HEK293 (cell line): ENCODE measurements at regions not wholly inside any gene's neighbourhood (a gene's known extent, or its start where the extent isn't known, plus 50 kb on each side); places are given as distances from the start of the nearest gene placed in this dataset.

Experiments
- CTCF ChIA-PET: fragments of 350-600 bp; formaldehyde crosslinking; extraction: SDS; loops from one replicate; lab custom pipeline; 2021; ENCODE audit warnings: antibody characterized with exemption; lab: Yijun Ruan, JAX
- POLR2A ChIA-PET: fragments of 300-600 bp; formaldehyde crosslinking; extraction: SDS; loops from one replicate; lab custom pipeline; 2020; ENCODE audit warnings: antibody characterized with exemption, inconsistent platforms; lab: Yijun Ruan, JAX
- H3K27ac ChIP-seq: fragments of 200-500 bp; sonication (Bioruptor generic); 2 replicates; pipeline ENCODE4 v1.5.1; 2014; ENCODE audit warnings: low read depth, low read length, control low read depth, inconsistent platforms; ENCODE audit errors: extremely low read depth
- H3K36me3 ChIP-seq, 2 experiments: fragments of 200-500 bp in 1 of 2; sonication (Bioruptor generic) in 1 of 2; 1 replicate in 1 of 2; 2 replicates in 1 of 2; pipeline ENCODE4 v1.5.1; 2014 to 2017; ENCODE audit warnings: inconsistent platforms in 2 of 2, low read length in 2 of 2; ENCODE audit not compliant: control insufficient read depth in 2 of 2, insufficient read depth in 1 of 2
- H3K4me1 ChIP-seq: fragments of 200-500 bp; sonication (Bioruptor generic); 2 replicates; pipeline ENCODE4 v1.5.1; 2014; ENCODE audit warnings: mild to moderate bottlenecking, low read length, inconsistent platforms; ENCODE audit not compliant: control insufficient read depth, insufficient read depth
- H3K4me3 ChIP-seq: 2 replicates; pipeline ENCODE4 v1.5.1; 2011; ENCODE audit warnings: low read depth, mild to moderate bottlenecking, control low read depth, low read length, moderate library complexity
- H3K9me3 ChIP-seq: fragments of 200-500 bp; sonication (Bioruptor generic); 2 replicates; pipeline ENCODE4 v1.5.1; 2014; ENCODE audit warnings: low read depth, low read length, inconsistent platforms; ENCODE audit not compliant: control insufficient read depth, insufficient read depth
- HOXD13 ChIP-seq: sonication (generic); formaldehyde crosslinking; IDR thresholded peaks from 2 replicates; pipeline ENCODE4 v1.8.0; 2022; ENCODE audit warnings: missing genetic modification reagents, borderline replicate concordance
- IKZF3 ChIP-seq: fragments of 450-650 bp; IDR thresholded peaks from 2 replicates; pipeline ENCODE4 v1.5.0; 2018; ENCODE audit warnings: missing biosample characterization, mild to moderate bottlenecking, missing genetic modification characterization, moderate library complexity
- RBAK ChIP-seq: fragments of 450-650 bp; formaldehyde crosslinking; IDR thresholded peaks from 2 replicates; pipeline ENCODE4 v1.5.1; 2016; ENCODE audit warnings: missing biosample characterization, missing genetic modification characterization
- ZNF132 ChIP-seq: fragments of 450-650 bp; formaldehyde crosslinking; IDR thresholded peaks from 2 replicates; pipeline ENCODE4 v1.5.1; 2017; ENCODE audit warnings: missing biosample characterization, missing genetic modification characterization, borderline replicate concordance
- ZNF157 ChIP-seq: fragments of 450-650 bp; formaldehyde crosslinking; IDR thresholded peaks from 2 replicates; pipeline ENCODE4 v1.5.1; 2016; ENCODE audit warnings: missing biosample characterization, missing genetic modification characterization
- ZNF214 ChIP-seq: fragments of 450-650 bp; formaldehyde crosslinking; IDR thresholded peaks from 2 replicates; pipeline ENCODE4 v1.5.1; 2017; ENCODE audit warnings: missing biosample characterization, mild to moderate bottlenecking, missing genetic modification characterization, borderline replicate concordance
- ZNF274 ChIP-seq, 2 experiments: fragments of 200-500 bp in 1 of 2; fragments of 450-650 bp in 1 of 2; sonication (Bioruptor generic) in 1 of 2; formaldehyde crosslinking in 1 of 2; IDR thresholded peaks; 2 replicates each; pipeline versions ENCODE4 v1.5.1 to v1.6.1; 2014 to 2016; ENCODE audit warnings: borderline replicate concordance in 1 of 2, inconsistent platforms in 1 of 2, low read length in 1 of 2, missing biosample characterization in 1 of 2, missing genetic modification characterization in 1 of 2
- ZNF341 ChIP-seq: fragments of 450-650 bp; formaldehyde crosslinking; IDR thresholded peaks from 2 replicates; pipeline ENCODE4; 2016; ENCODE audit warnings: low read depth, missing biosample characterization, missing genetic modification characterization
- ZNF366 ChIP-seq: fragments of 450-650 bp; formaldehyde crosslinking; conservative IDR thresholded peaks from 2 replicates; pipeline ENCODE4 v1.5.1; 2016; ENCODE audit warnings: missing biosample characterization, missing genetic modification characterization
- ZNF394 ChIP-seq: fragments of 450-650 bp; formaldehyde crosslinking; IDR thresholded peaks from 2 replicates; pipeline ENCODE4 v1.5.1; 2016; ENCODE audit warnings: missing biosample characterization, missing genetic modification characterization, mild to moderate bottlenecking, moderate library complexity, borderline replicate concordance
- ZNF433 ChIP-seq: fragments of 450-650 bp; formaldehyde crosslinking; IDR thresholded peaks from 2 replicates; pipeline ENCODE4 v1.5.1; 2016; ENCODE audit warnings: missing biosample characterization, missing genetic modification characterization, low read depth
- ZNF501 ChIP-seq: fragments of 450-650 bp; formaldehyde crosslinking; IDR thresholded peaks from 2 replicates; pipeline ENCODE4 v1.5.1; 2016; ENCODE audit warnings: missing biosample characterization, missing genetic modification characterization
- ZNF677 ChIP-seq: fragments of 450-650 bp; IDR thresholded peaks from 2 replicates; pipeline ENCODE4 v1.5.0; 2018; ENCODE audit warnings: missing biosample characterization, mild to moderate bottlenecking, missing genetic modification characterization, moderate library complexity
- ZNF776 ChIP-seq: fragments of 450-650 bp; formaldehyde crosslinking; IDR thresholded peaks from 2 replicates; pipeline ENCODE4 v1.5.0; 2017; ENCODE audit warnings: missing biosample characterization, missing genetic modification characterization, borderline replicate concordance
- ZSCAN16 ChIP-seq: fragments of 450-650 bp; formaldehyde crosslinking; IDR thresholded peaks from 2 replicates; pipeline ENCODE4 v1.5.1; 2016; ENCODE audit warnings: missing biosample characterization, missing genetic modification characterization
- TF ChIP-seq, protein P1 (sequence below): fragments of 450-650 bp; formaldehyde crosslinking; IDR thresholded peaks from 2 replicates; pipeline ENCODE4 v1.5.1; 2016; ENCODE audit warnings: missing biosample characterization, missing genetic modification characterization, borderline replicate concordance
- TF ChIP-seq, protein P2 (sequence below): fragments of 450-650 bp; formaldehyde crosslinking; IDR thresholded peaks from 2 replicates; pipeline ENCODE4 v1.5.1; 2017; ENCODE audit warnings: missing biosample characterization, mild to moderate bottlenecking, missing genetic modification characterization, moderate library complexity
- TF ChIP-seq, protein P3 (sequence below): fragments of 450-650 bp; formaldehyde crosslinking; IDR thresholded peaks from 2 replicates; pipeline ENCODE4 v1.5.1; 2017; ENCODE audit warnings: missing biosample characterization, missing genetic modification characterization
- TF ChIP-seq, protein P4 (sequence below): sonication (generic); formaldehyde crosslinking; IDR thresholded peaks from 2 replicates; pipeline ENCODE4 v1.8.1; 2022; ENCODE audit warnings: mild to moderate bottlenecking, moderate library complexity, missing genetic modification reagents
- TF ChIP-seq, protein P5 (sequence below): fragments of 450-650 bp; formaldehyde crosslinking; optimal IDR thresholded peaks from 2 replicates; pipeline ENCODE3; 2016; ENCODE audit warnings: missing biosample characterization, mild to moderate bottlenecking, missing genetic modification characterization

DNA sequence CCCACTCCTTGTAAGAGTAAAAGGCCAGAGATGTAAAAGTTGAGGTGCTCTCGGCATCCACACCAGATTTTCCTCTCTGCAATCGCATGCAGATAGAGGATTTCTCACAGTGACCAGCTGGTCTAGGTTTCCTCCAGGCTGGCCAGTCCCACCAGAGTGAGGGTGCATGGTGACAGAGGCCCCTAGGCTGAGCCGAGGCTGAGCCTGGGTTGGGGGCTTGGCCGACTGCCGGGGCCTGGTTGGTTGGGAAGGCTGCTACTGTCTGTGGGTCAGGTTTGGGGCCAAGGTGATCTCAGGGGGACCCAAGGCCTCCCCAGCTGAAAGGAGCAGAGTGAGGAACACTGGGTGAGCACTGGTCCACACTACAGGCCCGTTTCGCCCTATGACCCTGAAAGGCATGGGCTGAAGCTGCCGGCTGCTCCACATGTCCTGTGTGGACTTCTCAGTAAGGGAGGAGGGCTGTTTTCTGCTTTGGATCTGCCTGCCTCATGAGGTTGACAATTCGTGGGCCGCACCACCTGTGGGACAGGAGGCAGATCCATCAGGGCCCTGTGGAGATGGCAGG, 400.8 kb upstream of the IRX4 start:
- no peak for TF ChIP-seq ZNF341 (tag by site-specific recombination)
- no peak for TF ChIP-seq ZNF157 (tag by site-specific recombination)
- TF ChIP-seq ZSCAN16 (tag by site-specific recombination): no peak
- no peak for TF ChIP-seq HOXD13 (CRISPR knock-in tag)
- no peak for TF ChIP-seq ZNF366 (tag by site-specific recombination)
- no peak for TF ChIP-seq ZNF132 (tag by site-specific recombination)
- ChIA-PET CTCF (no interaction called here), POLR2A (no interaction called here)
- Histone ChIP-seq H3K9me3 (no peaks in the 10 kb centered on the region), H3K36me3 (no peaks in the 10 kb centered on the region), H3K4me3 (no peak overlapping the region), H3K27ac (no peak overlapping the region), H3K4me1 (no peaks in the 10 kb centered on the region)

DNA sequence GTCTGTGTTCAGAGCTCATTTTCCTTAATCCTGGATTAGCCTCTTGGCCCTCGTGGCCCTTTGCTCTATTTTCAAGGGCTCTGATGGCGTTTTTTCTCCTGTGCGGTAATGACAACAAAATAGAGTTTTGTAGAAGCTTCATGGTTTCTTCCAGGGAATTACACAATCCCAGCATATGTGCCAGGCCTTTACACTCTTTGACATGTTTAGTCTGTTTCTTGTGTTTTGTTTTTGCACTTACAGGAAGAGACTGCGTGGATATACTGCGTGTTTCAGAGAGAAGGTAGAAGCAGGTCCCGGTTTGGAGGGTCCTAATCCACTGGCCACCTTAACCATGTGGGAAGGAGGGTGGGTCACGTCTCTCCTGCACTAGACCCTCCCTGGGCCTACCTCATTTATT, 400.2 kb upstream of the IRX4 start:
- Histone ChIP-seq H3K27ac (no peak overlapping the region), H3K9me3 (no peaks in the 10 kb centered on the region), H3K36me3 (no peaks in the 10 kb centered on the region), H3K4me1 (no peaks in the 10 kb centered on the region), H3K4me3 (no peak overlapping the region)
- ChIA-PET CTCF (no interaction called here), POLR2A (no interaction called here)
- TF ChIP-seq RBAK (no peak), ZNF433 (tag by site-specific recombination) (no peak), ZNF394 (no peak), ZNF214 (no peak), ZNF274 (IDR thresholded peaks at IDR 0.05; ENCODE audit: low read length) (no peak), ZNF274 (tag by site-specific recombination; IDR thresholded peaks at IDR 0.05; ENCODE audit: borderline replicate concordance) (no peak), ZNF501 (tag by site-specific recombination) (no peak), IKZF3 (tag by site-specific recombination) (no peak), ZNF677 (no peak), ZNF776 (tag by site-specific recombination) (no peak)
- TF ChIP-seq, protein P1, sequence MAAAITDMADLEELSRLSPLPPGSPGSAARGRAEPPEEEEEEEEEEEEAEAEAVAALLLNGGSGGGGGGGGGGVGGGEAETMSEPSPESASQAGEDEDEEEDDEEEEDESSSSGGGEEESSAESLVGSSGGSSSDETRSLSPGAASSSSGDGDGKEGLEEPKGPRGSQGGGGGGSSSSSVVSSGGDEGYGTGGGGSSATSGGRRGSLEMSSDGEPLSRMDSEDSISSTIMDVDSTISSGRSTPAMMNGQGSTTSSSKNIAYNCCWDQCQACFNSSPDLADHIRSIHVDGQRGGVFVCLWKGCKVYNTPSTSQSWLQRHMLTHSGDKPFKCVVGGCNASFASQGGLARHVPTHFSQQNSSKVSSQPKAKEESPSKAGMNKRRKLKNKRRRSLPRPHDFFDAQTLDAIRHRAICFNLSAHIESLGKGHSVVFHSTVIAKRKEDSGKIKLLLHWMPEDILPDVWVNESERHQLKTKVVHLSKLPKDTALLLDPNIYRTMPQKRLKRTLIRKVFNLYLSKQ (tag by site-specific recombination): no peak
- TF ChIP-seq, protein P2, sequence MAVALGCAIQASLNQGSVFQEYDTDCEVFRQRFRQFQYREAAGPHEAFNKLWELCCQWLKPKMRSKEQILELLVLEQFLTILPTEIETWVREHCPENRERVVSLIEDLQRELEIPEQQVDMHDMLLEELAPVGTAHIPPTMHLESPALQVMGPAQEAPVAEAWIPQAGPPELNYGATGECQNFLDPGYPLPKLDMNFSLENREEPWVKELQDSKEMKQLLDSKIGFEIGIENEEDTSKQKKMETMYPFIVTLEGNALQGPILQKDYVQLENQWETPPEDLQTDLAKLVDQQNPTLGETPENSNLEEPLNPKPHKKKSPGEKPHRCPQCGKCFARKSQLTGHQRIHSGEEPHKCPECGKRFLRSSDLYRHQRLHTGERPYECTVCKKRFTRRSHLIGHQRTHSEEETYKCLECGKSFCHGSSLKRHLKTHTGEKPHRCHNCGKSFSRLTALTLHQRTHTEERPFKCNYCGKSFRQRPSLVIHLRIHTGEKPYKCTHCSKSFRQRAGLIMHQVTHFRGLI (tag by site-specific recombination): no peak
- TF ChIP-seq, protein P3, sequence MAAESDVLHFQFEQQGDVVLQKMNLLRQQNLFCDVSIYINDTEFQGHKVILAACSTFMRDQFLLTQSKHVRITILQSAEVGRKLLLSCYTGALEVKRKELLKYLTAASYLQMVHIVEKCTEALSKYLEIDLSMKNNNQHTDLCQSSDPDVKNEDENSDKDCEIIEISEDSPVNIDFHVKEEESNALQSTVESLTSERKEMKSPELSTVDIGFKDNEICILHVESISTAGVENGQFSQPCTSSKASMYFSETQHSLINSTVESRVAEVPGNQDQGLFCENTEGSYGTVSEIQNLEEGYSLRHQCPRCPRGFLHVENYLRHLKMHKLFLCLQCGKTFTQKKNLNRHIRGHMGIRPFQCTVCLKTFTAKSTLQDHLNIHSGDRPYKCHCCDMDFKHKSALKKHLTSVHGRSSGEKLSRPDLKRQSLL: no peak
- TF ChIP-seq, protein P4, sequence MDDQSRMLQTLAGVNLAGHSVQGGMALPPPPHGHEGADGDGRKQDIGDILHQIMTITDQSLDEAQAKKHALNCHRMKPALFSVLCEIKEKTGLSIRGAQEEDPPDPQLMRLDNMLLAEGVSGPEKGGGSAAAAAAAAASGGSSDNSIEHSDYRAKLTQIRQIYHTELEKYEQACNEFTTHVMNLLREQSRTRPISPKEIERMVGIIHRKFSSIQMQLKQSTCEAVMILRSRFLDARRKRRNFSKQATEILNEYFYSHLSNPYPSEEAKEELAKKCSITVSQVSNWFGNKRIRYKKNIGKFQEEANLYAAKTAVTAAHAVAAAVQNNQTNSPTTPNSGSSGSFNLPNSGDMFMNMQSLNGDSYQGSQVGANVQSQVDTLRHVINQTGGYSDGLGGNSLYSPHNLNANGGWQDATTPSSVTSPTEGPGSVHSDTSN (CRISPR knock-in tag): no peak
- TF ChIP-seq, protein P5, sequence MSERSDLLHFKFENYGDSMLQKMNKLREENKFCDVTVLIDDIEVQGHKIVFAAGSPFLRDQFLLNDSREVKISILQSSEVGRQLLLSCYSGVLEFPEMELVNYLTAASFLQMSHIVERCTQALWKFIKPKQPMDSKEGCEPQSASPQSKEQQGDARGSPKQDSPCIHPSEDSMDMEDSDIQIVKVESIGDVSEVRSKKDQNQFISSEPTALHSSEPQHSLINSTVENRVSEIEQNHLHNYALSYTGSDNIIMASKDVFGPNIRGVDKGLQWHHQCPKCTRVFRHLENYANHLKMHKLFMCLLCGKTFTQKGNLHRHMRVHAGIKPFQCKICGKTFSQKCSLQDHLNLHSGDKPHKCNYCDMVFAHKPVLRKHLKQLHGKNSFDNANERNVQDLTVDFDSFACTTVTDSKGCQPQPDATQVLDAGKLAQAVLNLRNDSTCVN (tag by site-specific recombination): no peak
